Amygdala (tissue), 56 donors: ENCODE measurements at regions not wholly inside any gene's neighbourhood (a gene's known extent, or its start where the extent isn't known, plus 50 kb on each side); places are given as distances from the start of the nearest gene placed in this dataset.
A peak's percentile ranks its signal among the peaks of the same experiment; 100 is the strongest.
"Not testable (repeated sequence)": the region's sequence is repeated elsewhere in the genome, so short reads cannot be mapped to it uniquely, and the experiment has no call there.

Source experiments
- DNase-seq, 56 donors: peaks; one replicate each; lab custom pipeline; 2025; lab: John Stamatoyannopoulos, UW

DNA sequence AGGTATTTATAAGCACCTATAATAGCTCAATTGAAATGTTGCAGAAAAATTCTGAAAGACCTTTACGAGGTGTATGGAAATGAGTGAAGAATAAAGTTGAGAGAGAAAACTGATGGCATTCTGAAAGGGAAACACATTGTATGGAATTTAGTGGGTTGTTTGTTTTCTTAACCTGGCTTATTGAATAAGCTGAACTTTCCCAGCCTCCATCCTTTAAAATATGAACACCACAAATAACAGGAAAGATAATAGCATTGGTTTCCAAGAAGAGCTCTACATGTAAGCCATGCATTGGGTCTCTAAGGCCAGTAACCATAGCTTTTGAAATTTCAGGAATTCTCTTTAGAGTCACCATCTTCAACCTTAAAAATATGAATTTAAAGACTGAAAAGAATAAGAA lies 709.0 kb downstream of the USP25 start:
- DNase-seq, result no peak

DNA sequence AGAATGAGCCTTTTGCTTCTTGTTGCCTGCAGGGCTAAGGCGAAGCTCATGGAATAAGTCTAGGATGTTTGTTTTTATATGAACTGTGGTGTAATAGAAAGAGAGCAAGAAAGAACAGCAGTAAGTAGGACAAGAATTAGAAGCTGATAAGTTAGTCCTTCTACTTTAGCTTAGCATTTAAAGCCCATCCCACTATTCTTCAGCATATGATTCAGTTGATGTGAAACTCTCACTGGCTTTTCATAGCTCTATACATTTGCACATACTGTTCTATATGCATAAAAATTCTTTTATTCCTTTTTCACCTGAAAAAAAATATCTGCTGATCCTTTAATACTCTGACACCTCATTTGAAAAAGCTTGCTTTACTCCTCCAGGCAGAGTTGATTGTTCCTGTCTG lies 712.0 kb downstream of the USP25 start:
- DNase-seq, result no peak

DNA sequence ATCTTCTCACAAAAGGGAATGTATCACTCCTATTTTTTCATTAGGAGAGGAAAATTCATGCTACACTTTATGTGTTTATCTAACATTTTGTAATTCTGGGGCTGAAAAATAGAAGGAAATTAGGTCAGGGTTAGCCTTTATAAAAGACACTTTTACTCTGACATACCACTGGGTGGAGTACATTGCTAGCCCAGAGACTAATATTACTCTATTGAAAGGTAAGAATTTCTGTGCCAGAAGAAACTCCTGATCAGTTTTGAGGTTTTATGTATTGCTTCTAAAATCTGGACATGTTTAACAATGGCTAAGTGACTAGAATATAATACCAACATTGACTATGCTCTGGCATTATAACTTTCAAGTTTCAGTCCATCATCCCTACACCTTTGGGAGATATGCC lies 724.6 kb downstream of the USP25 start:
- DNase-seq, result no peak

DNA sequence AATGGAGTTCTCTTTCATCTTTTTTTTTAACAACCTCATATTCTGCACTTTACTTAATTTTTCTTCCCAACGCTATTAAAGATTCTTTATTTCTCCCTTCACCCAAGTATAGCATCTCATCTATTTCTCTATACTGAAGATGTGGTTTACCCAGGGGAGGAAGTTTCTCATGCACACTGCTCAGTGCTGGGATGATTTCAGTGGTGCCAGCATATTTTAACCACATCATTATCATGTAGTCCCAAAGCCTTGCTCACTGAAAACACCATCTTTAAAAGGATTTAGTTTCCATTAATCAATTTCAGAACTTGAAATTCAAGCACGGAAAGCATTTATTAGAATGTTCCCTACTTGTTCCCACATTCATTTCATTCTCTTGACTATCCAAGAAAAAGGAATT lies 725.7 kb downstream of the USP25 start:
- DNase-seq, result no peak

DNA sequence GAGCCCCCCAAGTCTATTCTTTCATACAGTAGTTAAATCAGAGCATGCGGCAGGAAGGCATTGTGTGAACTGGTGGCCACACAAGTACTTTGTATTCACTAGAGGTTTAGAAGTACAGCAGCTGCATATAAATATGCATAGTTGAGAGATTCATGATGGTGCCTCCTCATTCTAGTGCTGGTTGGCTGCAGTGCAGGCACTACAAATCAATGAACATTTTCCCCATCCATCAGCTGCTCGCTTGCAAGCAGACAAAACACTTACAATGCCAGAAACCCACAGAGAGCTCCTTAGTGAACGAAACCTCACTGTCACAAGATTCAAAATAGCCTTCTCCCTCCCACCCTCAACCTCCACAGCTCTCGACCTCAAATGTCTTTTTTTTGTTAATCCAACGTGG lies 726.2 kb downstream of the USP25 start:
- peak in 47 of 56 donors; percentile 4 to 79 (median 33) for DNase-seq

DNA sequence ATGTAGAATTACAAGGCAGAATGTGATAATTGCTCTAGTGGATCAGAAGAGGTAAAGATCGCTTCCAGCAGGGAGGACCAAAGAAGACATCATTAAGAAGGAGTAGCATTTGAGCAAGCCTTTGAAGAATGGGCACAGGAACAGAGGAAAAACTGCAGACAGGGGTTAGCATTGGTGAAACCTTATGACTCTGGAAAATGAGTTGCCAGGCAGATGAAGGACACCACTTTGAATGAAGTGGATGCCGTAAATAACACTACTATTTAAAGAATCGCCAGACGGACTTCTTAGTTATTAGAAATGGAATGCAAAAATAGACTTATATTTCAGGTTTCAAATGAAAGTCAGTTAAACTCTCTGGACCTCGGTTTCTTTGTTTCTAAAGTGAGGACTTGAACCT lies 727.7 kb downstream of the USP25 start:
- no peak for DNase-seq

DNA sequence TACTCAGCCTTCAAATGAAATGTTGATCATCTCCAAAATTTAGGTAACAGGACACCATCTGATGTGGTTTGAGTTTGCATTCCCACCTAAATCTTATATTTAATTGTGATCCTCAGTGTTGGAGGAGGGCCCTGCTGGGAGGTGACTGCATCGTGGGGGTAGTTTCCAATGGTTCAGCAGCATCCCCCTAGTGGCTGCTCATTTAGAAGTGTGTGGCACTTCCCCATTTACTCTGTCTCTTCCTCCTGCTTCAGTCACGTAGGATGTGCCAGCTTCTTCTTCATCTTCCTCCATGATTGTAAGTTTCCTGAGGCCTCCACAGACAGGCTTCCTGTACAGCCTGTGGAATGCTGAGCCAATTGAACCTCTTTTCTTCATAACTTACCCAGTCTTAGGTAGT lies 731.2 kb downstream of the USP25 start:
- no peak for DNase-seq

DNA sequence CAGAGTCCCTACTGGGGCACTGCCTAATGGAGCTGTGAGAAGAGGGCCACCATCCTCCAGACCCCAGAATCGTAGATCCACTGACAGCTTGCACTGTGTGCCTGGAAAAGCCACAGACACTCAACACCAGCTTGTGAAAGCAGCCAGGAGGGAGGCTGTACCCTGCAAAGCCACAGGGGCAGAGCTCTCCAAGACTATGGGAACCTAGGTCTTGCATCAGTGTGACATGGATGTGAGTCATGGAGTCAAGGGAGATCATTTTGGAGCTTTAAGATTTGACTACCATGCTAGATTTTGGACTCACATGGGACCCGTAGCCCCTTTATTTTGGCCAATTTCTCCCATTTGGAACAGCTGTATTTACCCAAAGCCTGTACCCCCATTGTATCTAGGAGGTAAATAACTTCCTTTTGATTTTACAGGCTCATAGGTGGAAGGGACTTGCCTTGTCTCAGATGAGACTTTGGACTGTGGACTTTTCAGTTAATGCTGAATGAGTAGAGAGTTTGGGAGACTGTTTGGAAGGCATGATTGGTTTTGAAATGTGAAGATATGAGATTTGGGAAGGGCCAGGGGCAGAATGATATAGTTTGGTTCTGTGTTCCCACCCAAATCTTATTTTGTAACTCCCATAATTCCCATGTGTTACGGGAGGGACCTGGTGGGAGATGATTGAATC lies 734.6 kb downstream of the USP25 start:
- not testable (repeated sequence) for DNase-seq

DNA sequence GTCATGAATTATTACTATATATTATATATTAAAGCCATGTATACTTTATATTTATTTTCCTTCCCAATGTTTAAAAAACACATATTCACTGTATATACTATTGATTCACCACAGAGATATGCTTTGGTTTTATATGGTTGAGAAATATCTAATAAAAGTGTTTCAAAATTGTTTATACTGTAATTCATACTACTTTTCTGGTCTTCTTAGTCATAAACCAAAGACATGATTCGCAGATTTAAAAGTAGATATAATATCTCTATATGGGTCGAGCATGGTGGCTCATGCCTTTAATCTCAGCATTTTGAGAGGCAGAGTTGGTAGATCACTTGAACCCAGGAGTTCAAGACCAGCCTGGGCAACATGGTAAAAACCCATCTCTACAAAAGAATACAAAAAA lies 738.4 kb downstream of the USP25 start:
- DNase-seq, result no peak

DNA sequence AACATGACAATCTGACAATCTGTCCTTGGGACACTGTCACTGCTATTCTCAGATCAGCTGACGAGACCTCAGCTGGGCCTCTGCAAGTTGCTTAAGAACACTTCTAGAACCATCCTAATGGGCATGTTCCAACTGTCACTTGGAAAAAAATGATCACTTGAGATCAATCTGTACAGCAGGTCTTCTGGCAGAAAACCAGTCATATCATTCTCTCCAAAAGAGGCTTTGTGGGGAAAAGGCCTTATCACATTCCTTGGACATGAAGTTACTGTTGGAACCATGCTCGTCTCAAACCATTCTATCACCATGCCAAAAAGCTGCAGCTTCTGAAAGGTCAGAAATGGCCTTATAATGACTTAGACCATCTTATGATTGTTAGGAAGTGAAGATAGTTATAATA lies 744.2 kb downstream of the USP25 start:
- DNase-seq, result peak in 1 of 56 donors; percentile 3

DNA sequence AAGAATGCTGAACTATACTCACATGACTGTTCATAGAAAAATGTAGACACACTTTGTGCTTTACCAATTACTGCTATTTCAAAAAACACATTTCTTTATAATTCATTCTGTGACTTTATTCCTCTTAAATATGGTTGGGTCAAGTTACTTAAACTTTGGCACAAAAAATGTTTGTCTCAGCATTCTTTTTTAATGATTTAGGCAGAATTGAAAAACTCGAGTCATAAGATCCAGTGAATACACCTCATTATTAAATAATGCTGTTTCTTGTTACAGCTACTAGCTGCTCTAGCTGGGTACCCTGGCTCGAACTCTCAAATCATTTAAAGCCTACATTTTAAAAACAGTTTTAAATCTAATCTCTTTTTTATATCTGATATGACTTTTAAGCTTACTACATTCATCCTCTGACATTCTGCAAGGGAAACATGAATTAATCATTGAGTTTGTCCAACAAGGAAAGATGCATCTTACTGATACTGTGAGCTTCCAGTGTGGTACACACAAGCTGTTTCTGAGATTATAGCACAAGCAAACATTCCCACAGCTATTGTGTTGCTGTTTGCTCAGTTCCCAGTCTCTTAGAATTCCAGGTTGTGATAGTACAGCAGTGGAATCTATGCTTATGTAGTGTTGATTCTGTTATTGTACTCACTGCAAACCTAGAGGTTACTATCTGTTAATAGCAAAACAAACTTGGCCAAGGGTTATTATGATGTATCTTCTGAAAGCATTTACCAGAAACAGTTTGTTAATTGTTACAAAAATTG lies 746.5 kb downstream of the USP25 start:
- DNase-seq, result no peak

DNA sequence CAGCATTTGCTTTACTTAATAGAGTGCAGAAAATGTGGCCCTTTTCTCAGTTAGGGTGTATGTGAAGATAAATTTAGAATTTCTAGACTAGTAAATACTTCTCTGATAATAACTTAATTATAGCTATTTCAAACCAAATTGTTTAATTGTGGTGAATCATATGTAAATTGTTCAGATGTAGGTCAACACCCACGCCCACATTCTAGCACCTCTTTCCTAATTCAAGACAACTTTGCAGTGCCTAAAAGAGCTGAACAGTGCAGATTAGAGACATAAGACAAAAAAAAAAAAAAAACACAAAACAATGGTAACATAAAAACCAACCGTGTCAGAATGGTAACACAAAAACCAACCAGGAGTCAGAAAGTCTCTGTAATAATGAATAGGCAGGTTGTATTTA lies 758.3 kb downstream of the USP25 start:
- peak in 1 of 56 donors; percentile 6 for DNase-seq

DNA sequence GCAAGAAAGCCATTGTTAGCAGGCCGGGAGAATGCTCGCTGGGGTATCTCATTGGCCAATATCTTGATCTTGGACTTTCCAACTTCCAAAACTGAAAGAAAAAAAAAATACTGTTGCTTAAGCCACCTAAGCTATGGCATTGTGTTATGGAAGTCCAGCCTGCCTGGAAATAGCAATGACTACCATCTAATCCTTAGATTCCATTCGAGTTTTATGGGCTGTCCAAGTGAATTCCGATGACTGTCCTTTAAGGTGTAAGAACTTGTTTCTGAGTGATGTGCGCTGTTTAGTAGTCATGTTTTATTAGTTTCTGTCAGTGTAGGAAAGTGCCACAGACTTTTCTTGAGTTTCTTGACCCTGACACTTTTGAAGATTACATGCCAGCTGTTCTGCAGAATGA lies 762.6 kb downstream of the USP25 start:
- DNase-seq, result no peak

DNA sequence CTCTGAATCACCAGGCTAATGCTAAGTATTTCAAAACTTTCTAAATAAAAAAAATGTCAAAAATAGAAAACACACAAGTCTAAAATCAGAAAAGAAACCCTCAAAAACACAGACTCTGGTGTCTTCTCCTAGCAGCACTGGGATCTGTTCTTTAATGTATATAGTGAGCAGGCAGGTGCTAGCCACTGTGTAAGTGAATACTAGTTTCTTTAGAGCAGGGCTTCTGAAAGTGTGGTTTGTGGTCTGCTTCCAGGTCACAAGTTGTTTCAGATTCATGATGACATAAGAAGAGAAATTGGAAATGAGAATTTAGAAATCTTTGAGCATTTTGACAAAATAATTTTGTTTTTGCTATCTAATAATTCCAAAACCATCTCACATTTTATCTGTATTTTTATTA lies 763.1 kb downstream of the USP25 start:
- no peak for DNase-seq

DNA sequence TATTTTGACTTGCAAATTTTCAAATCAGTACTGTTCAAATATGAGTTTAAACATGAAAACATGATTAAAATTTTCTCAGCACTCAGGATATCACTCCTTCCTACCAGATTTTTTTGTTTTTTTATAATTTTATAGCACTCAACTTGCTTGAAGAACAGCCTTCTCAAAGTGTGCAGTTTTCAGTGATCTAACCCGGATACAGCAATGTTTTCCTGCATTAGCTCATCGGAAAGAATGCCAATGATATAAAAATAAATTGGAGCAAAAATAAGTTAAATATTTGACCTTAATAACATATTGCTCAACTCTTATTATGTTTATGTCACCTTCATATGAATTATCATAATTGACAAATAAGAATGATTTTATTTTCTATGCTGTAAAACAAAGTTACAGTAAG lies 766.8 kb downstream of the USP25 start:
- DNase-seq, result no peak

DNA sequence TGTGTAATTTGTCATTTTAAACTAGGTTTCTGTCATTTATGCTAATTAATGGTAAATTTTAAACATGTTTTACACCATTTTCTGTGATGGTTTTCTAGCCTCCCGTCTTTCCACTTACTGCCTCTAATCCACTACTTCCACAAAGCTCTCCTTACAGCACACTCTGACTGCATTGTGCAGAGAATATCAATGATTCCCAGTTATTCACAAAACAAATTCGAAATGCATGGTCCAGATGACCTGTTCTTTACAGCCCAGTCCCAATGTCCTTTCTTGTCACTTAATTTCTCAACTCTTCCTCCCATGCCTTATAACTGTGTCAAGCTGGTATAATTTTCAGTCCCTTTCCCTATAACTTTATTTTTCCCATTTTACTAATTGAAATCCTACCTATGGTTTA lies 770.5 kb downstream of the USP25 start:
- DNase-seq, result no peak

DNA sequence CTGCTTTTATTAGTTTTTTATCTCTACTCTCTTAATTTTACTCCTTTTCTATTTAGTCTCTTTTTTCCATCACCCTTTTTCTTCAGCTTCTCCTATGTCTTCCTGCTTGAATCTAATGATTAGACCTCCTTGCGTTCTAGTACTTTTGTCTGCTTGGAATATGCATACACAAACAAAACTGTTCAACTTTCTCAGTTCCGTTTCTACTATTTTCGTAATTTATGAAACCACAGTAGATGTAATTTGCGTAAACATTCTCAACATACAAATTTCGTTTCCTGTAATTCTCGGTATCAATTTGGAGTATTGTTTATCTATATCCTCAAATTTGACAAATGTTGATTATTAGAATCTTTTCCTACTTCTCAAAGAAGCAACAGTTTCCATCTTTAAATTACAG lies 772.5 kb downstream of the USP25 start:
- no peak for DNase-seq

DNA sequence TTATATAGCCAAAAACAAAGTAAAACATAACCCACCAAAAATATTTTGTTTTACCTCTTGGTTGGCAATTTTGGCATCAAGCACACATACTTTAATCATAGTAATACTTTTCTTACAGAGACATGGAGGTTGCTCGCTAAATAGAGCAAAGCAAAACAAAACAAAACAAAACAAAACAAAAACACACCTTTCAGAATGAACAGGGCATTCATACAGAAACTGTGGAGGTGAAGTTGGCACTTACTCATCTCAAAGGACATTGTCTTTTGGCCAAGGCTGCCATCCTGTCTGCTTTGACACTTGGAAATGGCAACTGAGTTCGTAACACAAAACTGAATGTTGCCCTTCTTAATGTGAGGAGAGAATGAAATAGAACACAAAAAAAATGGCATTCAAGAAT lies 773.1 kb downstream of the USP25 start:
- DNase-seq, result no peak

DNA sequence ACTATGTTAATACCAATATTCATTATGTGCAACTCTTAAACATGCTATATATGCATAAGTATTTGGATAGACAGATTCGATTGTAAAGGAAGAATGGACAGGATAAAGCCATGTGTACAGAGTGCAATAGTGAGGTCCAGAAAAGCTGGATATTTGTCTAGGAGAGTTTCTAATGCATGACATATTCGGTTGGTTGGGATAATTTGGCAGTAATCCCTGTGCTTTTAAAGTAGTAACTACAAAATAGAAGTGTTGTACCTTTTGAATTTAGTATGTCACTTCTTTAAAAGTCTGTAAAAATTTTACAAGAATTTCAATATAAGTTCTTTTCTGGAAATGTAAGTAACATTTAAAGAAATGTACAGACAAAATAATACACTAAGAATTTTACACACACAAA lies 774.5 kb downstream of the USP25 start:
- no peak for DNase-seq

DNA sequence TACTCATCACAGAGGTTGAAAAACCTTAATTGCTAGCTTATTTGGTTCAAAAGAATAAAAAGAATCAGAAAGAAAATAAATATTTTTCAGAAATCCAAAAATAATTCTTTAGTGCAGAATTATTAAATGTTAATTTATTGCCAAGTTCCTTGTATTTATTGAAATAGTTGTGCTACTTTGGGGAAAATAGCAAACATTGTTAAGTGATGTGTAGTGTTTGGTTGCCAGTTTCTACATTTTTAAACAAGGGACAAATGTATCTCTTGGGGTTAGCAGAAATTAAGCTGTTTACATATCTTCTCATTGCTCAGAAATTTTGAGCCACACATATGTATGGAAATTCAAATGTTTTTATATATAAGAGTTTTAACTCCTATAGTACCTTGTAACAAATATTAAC lies 775.0 kb downstream of the USP25 start:
- no peak for DNase-seq

DNA sequence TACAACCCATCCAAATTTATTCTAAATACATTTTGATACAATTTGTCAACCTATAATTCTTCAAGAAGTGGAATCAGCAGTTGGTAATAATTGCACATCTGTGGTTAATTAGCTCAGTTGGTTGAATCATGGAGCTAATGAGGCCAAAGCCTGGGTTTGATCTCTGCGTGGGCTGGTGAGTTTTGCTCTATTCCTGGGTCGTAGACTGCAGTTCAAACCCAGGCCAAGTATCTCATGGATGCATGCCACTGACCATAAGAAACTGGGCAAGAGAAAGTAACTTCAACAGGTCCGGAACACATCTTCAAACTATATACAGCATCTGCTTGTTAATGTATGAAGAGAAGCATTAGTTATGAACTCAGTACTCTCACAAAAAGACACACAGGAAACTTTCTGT lies 779.7 kb downstream of the USP25 start:
- DNase-seq, result no peak

DNA sequence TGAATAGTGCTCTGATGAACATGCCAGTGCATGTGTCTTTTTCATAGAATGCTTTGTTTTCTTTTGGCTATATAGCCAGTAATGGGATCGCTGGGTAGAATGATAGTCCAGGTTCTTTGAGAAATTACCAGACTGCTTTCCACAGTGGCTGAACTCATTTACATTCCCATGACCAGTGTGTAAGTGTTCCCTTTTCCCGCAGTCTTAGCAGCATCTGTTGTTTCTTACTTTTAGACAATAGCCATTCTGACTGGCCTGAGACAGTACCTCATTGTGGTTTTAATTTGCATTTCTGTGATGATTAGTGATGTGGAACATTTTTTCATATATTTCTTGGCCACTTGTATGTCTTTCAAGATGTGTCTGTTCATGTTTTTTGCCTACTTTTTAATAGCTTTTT lies 784.5 kb downstream of the USP25 start:
- peak in 17 of 56 donors; percentile 3 to 59 (median 23) for DNase-seq
